ENCODE measurements at regions not wholly inside any gene's neighbourhood (a gene's known extent, or its start where the extent isn't known, plus 50 kb on each side); places are given as distances from the start of the nearest gene placed in this dataset.

GRCh38 chr12:77151030-77151429 lies 85.7 kb upstream of the E2F7 start:
- no peak for DNase-seq
- Histone ChIP-seq H3K4me1 (no peaks in the 10 kb centered on the region), H3K4me3 (replicated peaks in 1 of 3) (no peak overlapping the region), H3K27ac (no peak overlapping the region), H3K9me3 (no peaks in the 10 kb centered on the region), H3K36me3 (no peaks in the 10 kb centered on the region), H3K27me3 (no peaks in the 10 kb centered on the region)
- intact Hi-C loops (cut with DNase I), result loop anchor here (10.0 kb wide), 1 partner anchor 544 kb away; no protein-coding TSS in a partner anchor
- TF ChIP-seq POLR2A (IDR thresholded peaks at IDR 0.05), result no peak
- TF ChIP-seq, protein P1, sequence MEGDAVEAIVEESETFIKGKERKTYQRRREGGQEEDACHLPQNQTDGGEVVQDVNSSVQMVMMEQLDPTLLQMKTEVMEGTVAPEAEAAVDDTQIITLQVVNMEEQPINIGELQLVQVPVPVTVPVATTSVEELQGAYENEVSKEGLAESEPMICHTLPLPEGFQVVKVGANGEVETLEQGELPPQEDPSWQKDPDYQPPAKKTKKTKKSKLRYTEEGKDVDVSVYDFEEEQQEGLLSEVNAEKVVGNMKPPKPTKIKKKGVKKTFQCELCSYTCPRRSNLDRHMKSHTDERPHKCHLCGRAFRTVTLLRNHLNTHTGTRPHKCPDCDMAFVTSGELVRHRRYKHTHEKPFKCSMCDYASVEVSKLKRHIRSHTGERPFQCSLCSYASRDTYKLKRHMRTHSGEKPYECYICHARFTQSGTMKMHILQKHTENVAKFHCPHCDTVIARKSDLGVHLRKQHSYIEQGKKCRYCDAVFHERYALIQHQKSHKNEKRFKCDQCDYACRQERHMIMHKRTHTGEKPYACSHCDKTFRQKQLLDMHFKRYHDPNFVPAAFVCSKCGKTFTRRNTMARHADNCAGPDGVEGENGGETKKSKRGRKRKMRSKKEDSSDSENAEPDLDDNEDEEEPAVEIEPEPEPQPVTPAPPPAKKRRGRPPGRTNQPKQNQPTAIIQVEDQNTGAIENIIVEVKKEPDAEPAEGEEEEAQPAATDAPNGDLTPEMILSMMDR (IDR thresholded peaks at IDR 0.05), result no peak
- WGBS, 2 donors, result 50 to 60% methylated on average over 4 of the region's 4 CpGs

DNA sequence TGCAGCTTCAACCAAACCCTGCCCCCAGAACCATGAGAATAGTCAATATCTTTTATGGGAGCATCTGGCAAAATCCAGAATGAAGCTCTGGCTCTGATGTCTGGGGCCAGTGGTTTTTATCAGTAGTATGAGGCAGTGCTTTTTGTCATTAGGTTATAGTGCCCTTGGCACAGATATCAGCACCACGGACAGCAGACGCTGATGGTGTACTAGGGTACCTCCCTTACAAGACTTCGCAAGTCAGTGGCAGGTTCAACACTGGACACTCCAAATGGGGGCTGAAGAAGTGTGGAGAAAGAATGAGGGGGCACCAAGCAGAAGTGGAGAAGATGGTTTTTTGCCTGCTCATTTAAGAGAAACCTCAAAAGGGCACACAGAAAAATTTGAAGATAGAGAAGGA lies 68.2 kb upstream of the E2F7 start:
- 12 to 19% methylated on average over 3 of the region's 3 CpGs for WGBS, 2 donors
- no peaks in the 10 kb centered on the region for H3K36me3 ChIP-seq
- peak in 1 of 2 donors; percentile 3 for DNase-seq
- H3K27ac ChIP-seq, result no peak overlapping the region
- no peaks in the 10 kb centered on the region for H3K27me3 ChIP-seq
- TF ChIP-seq, protein P1 (IDR thresholded peaks at IDR 0.05), result no peak
- TF ChIP-seq POLR2A (IDR thresholded peaks at IDR 0.05), result no peak
- no peaks in the 10 kb centered on the region for H3K4me1 ChIP-seq
- no peak overlapping the region for H3K4me3 ChIP-seq (replicated peaks in 1 of 3)
- no peaks in the 10 kb centered on the region for H3K9me3 ChIP-seq
- intact Hi-C loops (cut with DNase I), result no loop called here

DNA sequence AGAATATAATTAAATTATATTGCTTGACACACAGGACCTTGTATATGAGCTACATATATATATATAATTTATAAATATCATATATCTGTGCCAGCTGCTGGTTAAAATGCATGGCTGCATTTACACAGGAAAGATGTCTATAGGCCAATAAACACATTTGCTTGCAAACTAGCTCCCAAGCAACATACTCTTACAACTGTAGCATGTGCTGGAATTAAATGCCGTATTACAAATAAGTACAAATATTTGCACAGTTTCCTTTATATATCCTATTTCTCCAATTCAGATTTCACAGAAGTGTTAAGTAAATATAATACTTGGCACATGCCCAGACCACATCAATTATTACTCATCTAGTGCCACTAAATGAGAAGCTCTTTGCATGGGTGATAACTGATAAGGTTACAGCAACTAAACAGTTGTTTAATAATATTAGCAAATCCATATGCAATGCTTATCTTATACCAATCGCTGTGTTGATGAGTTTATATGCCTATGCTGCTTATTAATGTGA lies 66.7 kb upstream of the E2F7 start:
- TF ChIP-seq POLR2A (IDR thresholded peaks at IDR 0.05), result no peak
- TF ChIP-seq, protein P1 (IDR thresholded peaks at IDR 0.05), result no peak
- no peak overlapping the region for H3K27ac ChIP-seq
- H3K4me3 ChIP-seq (replicated peaks in 1 of 3), result no peak overlapping the region
- H3K9me3 ChIP-seq, result no peaks in the 10 kb centered on the region
- 84 to 91% methylated on average over 2 of the region's 2 CpGs for WGBS, 2 donors
- DNase-seq, result no peak
- no peaks in the 10 kb centered on the region for H3K27me3 ChIP-seq
- intact Hi-C loops (cut with DNase I), result no loop called here
- no peaks in the 10 kb centered on the region for H3K36me3 ChIP-seq
- H3K4me1 ChIP-seq, result no peaks in the 10 kb centered on the region

DNA sequence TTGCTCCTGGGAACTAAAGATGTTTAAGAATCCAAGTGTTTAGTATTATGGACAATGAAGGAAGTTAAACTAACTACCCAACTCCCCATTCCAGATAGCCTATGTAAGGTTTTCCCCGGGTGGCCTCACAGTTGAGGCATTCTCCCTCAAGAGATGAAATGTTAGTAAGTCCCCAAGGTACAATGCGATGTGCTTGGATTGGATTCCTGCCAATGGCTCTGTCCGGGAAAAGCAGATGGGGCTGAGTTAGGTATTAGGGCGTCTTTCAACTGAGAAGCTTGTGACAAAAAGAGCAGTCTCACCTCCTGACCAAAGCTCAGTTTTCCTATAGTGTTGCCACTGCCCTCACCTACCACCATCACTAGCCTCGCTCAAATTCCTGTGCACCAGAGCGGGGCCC lies 64.8 kb upstream of the E2F7 start:
- no peaks in the 10 kb centered on the region for H3K36me3 ChIP-seq
- H3K27ac ChIP-seq, result no peak overlapping the region
- intact Hi-C loops (cut with DNase I), result no loop called here
- no peak overlapping the region for H3K4me3 ChIP-seq (replicated peaks in 1 of 3)
- no peaks in the 10 kb centered on the region for H3K27me3 ChIP-seq
- TF ChIP-seq POLR2A (IDR thresholded peaks at IDR 0.05), result no peak
- TF ChIP-seq, protein P1 (IDR thresholded peaks at IDR 0.05), result no peak
- no peak for DNase-seq
- WGBS, 2 donors, result 61 to 69% methylated on average over 6 of the region's 6 CpGs
- H3K4me1 ChIP-seq, result no peaks in the 10 kb centered on the region
- H3K9me3 ChIP-seq, result no peaks in the 10 kb centered on the region

- intact Hi-C loops (cut with DNase I), result no loop called here
- H3K36me3 ChIP-seq, result no peaks in the 10 kb centered on the region
- no peak for DNase-seq
- H3K4me3 ChIP-seq (replicated peaks in 1 of 3), result no peak overlapping the region
- no peak overlapping the region for H3K27ac ChIP-seq
- 67 to 80% methylated on average over 2 of the region's 2 CpGs for WGBS, 2 donors
- no peak for TF ChIP-seq POLR2A (IDR thresholded peaks at IDR 0.05)
- TF ChIP-seq, protein P1 (IDR thresholded peaks at IDR 0.05), result no peak
- no peaks in the 10 kb centered on the region for H3K9me3 ChIP-seq
- no peaks in the 10 kb centered on the region for H3K27me3 ChIP-seq
- no peaks in the 10 kb centered on the region for H3K4me1 ChIP-seq
These were observed 59.4 kb upstream of the E2F7 start for GRCh38 chr12:77124767-77125166.

All from thyroid gland (tissue), 4 donors.